ENCODE measurements at regions not wholly inside any gene's neighbourhood (a gene's known extent, or its start where the extent isn't known, plus 50 kb on each side); places are given as distances from the start of the nearest gene placed in this dataset.
A peak's percentile ranks its signal among the peaks of the same experiment; 100 is the strongest.

- TF ChIP-seq CTCF (conservative IDR thresholded peaks at IDR 0.05; ENCODE audit: control insufficient read depth, insufficient read depth, low read depth, low read length), result no peak
- no peak for DNase-seq (ENCODE audit: low read depth)
- H3K4me3 ChIP-seq (ENCODE audit: control insufficient read depth, low read depth, low read length), result no peak overlapping the region
These were observed 65.7 kb upstream of the NEUROD1 start for GRCh38 chr2:181745796-181746540.

GRCh38 chr2:181746844-181747243 lies 66.5 kb upstream of the NEUROD1 start:
- no peak overlapping the region for H3K4me3 ChIP-seq (ENCODE audit: control insufficient read depth, low read depth, low read length)
- TF ChIP-seq CTCF (conservative IDR thresholded peaks at IDR 0.05; ENCODE audit: control insufficient read depth, insufficient read depth, low read depth, low read length), result no peak
- DNase-seq (ENCODE audit: low read depth), result peak; percentile 25

GRCh38 chr2:181750305-181750704 lies 70.0 kb upstream of the NEUROD1 start:
- H3K4me3 ChIP-seq (ENCODE audit: control insufficient read depth, low read depth, low read length), result no peak overlapping the region
- DNase-seq (ENCODE audit: low read depth), result no peak
- no peak for TF ChIP-seq CTCF (conservative IDR thresholded peaks at IDR 0.05; ENCODE audit: control insufficient read depth, insufficient read depth, low read depth, low read length)

GRCh38 chr2:181751266-181752030 lies 71.1 kb upstream of the NEUROD1 start:
- no peak for DNase-seq (ENCODE audit: low read depth)
- TF ChIP-seq CTCF (conservative IDR thresholded peaks at IDR 0.05; ENCODE audit: control insufficient read depth, insufficient read depth, low read depth, low read length), result no peak
- no peak overlapping the region for H3K4me3 ChIP-seq (ENCODE audit: control insufficient read depth, low read depth, low read length)

- H3K4me3 ChIP-seq (ENCODE audit: control insufficient read depth, low read depth, low read length), result no peak overlapping the region
- no peak for TF ChIP-seq CTCF (conservative IDR thresholded peaks at IDR 0.05; ENCODE audit: control insufficient read depth, insufficient read depth, low read depth, low read length)
- DNase-seq (ENCODE audit: low read depth), result no peak
These were observed 72.0 kb upstream of the NEUROD1 start for GRCh38 chr2:181752301-181752700.

GRCh38 chr2:181753686-181754085 lies 73.4 kb upstream of the NEUROD1 start:
- no peak for TF ChIP-seq CTCF (conservative IDR thresholded peaks at IDR 0.05; ENCODE audit: control insufficient read depth, insufficient read depth, low read depth, low read length)

More at GRCh38 chr2:181753686-181754085, 73.4 kb upstream of the NEUROD1 start:
- no peak for DNase-seq (ENCODE audit: low read depth)
- H3K4me3 ChIP-seq (ENCODE audit: control insufficient read depth, low read depth, low read length), result no peak overlapping the region
